H1 (cell line): ENCODE measurements at regions not wholly inside any gene's neighbourhood (a gene's known extent, or its start where the extent isn't known, plus 50 kb on each side); places are given as distances from the start of the nearest gene placed in this dataset.

ENCODE experiments used
- ASH2L ChIP-seq: fragments of 200-600, 300-600 bp; sonication (generic); IDR thresholded peaks from one replicate; pipeline ENCODE4 v1.7.1; 2017; ENCODE audit warnings: low read length
- BACH1 ChIP-seq: IDR thresholded peaks from 2 replicates; pipeline ENCODE4 v1.6.1; 2012; ENCODE audit warnings: low read length, improper control_type of control experiment
- CEBPB ChIP-seq: IDR thresholded peaks from 2 replicates; pipeline ENCODE4 v1.6.1; 2012; ENCODE audit warnings: low read depth, low read length
- CREB1 ChIP-seq: IDR thresholded peaks from 2 replicates; pipeline ENCODE4 v1.6.1; 2012; ENCODE audit warnings: inconsistent platforms
- EZH2 ChIP-seq: fragments of 200-600 bp; sonication (generic); IDR thresholded peaks from 2 replicates; pipeline ENCODE4 v1.7.1; 2012; ENCODE audit warnings: low read depth, mild to moderate bottlenecking, moderate library complexity, low read length, inconsistent platforms; ENCODE audit not compliant: severe bottlenecking
- KDM5A ChIP-seq: fragments of 200-600 bp; IDR thresholded peaks from 2 replicates; pipeline ENCODE4 v1.7.1; 2012; ENCODE audit warnings: mild to moderate bottlenecking, low read length, inconsistent platforms, mixed read lengths
- MAFK ChIP-seq: IDR thresholded peaks from 2 replicates; pipeline ENCODE4 v1.6.1; 2012; ENCODE audit warnings: low read depth, mild to moderate bottlenecking, improper control_type of control experiment, low read length
- PHF8 ChIP-seq: fragments of 200-600 bp; sonication (generic); conservative IDR thresholded peaks from 2 replicates; pipeline ENCODE4 v1.7.1; 2012; ENCODE audit warnings: low read depth, mild to moderate bottlenecking, inconsistent platforms, low read length, moderate library complexity
- POU5F1 ChIP-seq: IDR thresholded peaks from 2 replicates; pipeline ENCODE4 v1.6.1; 2011; ENCODE audit warnings: low read depth, mild to moderate bottlenecking, low read length, moderate library complexity
- RBBP5 ChIP-seq: IDR thresholded peaks from 2 replicates; pipeline ENCODE4 v1.7.1; 2012; ENCODE audit warnings: low read depth, mild to moderate bottlenecking, inconsistent platforms, low read length, moderate library complexity, borderline replicate concordance
- RFX5 ChIP-seq: IDR thresholded peaks from 2 replicates; pipeline ENCODE4 v1.6.1; 2011; ENCODE audit warnings: low read depth, low read length, improper control_type of control experiment, borderline replicate concordance
- SP1 ChIP-seq: IDR thresholded peaks from 2 replicates; pipeline ENCODE4 v1.6.1; 2011; ENCODE audit warnings: low read depth, low read length
- TAF1 ChIP-seq: IDR thresholded peaks from 2 replicates; pipeline ENCODE4 v1.6.1; 2011; ENCODE audit warnings: mild to moderate bottlenecking, low read depth, low read length
- TBP ChIP-seq: IDR thresholded peaks from 2 replicates; pipeline ENCODE4 v1.6.1; 2011; ENCODE audit warnings: low read depth, low read length, improper control_type of control experiment
- ZNF274 ChIP-seq: IDR thresholded peaks from 2 replicates; pipeline ENCODE4 v1.7.0; 2012; ENCODE audit warnings: low read length, borderline replicate concordance; ENCODE audit errors: extremely low read depth
- TF ChIP-seq, protein P1 (sequence below), 3 experiments: IDR thresholded peaks; 1 replicate in 2 of 3; 2 replicates in 1 of 3; pipeline versions ENCODE4 v1.5.1 to v1.6.1; 2011; ENCODE audit warnings: low read length in 3 of 3, mild to moderate bottlenecking in 3 of 3, inconsistent platforms in 2 of 3, low read depth in 1 of 3, moderate library complexity in 1 of 3; ENCODE audit not compliant: insufficient read depth in 1 of 3; ENCODE audit errors: control extremely low read depth in 1 of 3
- TF ChIP-seq, protein P2 (sequence below): IDR thresholded peaks from 2 replicates; pipeline ENCODE4 v1.6.1; 2012; ENCODE audit warnings: inconsistent platforms
- TF ChIP-seq, protein P3 (sequence below): IDR thresholded peaks from 2 replicates; pipeline ENCODE4 v1.6.1; 2012; ENCODE audit warnings: inconsistent platforms

DNA sequence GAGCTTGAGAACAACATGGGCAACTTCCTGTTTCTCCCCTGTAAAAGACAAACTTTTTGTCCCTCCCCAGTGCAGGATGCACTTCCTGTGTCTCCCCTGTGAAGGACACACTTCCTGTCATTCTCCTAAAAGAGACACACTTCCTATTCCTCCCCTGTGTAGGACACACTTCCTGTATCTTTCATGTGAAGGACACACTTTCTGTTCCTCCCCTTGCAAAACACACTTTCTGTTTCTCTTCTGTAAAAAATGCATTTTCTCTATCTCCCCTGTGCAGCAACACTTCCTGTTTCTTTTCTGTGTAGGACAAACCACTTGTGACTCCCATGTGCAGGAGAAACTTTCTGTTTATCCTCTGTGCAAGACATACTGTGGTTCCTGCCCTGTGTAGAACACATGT, 488.6 kb upstream of the USP9Y start (continued):
- TF ChIP-seq CREB1: no peak
- TF ChIP-seq EZH2: no peak
- TF ChIP-seq TBP: no peak
- TF ChIP-seq, protein P1, sequence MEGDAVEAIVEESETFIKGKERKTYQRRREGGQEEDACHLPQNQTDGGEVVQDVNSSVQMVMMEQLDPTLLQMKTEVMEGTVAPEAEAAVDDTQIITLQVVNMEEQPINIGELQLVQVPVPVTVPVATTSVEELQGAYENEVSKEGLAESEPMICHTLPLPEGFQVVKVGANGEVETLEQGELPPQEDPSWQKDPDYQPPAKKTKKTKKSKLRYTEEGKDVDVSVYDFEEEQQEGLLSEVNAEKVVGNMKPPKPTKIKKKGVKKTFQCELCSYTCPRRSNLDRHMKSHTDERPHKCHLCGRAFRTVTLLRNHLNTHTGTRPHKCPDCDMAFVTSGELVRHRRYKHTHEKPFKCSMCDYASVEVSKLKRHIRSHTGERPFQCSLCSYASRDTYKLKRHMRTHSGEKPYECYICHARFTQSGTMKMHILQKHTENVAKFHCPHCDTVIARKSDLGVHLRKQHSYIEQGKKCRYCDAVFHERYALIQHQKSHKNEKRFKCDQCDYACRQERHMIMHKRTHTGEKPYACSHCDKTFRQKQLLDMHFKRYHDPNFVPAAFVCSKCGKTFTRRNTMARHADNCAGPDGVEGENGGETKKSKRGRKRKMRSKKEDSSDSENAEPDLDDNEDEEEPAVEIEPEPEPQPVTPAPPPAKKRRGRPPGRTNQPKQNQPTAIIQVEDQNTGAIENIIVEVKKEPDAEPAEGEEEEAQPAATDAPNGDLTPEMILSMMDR (IDR thresholded peaks at IDR 0.05; ENCODE audit: control extremely low read depth in 1 of 3, insufficient read depth in 1 of 3, low read depth in 1 of 3, low read length in 3 of 3): no peak
- TF ChIP-seq MAFK: no peak
- TF ChIP-seq ZNF274: no peak
- no peak for TF ChIP-seq KDM5A
- no peak for TF ChIP-seq POU5F1
- TF ChIP-seq PHF8: no peak
- no peak for TF ChIP-seq CEBPB
- no peak for TF ChIP-seq RBBP5
- TF ChIP-seq ASH2L: no peak
- TF ChIP-seq, protein P2, sequence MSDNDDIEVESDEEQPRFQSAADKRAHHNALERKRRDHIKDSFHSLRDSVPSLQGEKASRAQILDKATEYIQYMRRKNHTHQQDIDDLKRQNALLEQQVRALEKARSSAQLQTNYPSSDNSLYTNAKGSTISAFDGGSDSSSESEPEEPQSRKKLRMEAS: no peak
- TF ChIP-seq RFX5: no peak
- TF ChIP-seq TAF1: no peak
- TF ChIP-seq, protein P3, sequence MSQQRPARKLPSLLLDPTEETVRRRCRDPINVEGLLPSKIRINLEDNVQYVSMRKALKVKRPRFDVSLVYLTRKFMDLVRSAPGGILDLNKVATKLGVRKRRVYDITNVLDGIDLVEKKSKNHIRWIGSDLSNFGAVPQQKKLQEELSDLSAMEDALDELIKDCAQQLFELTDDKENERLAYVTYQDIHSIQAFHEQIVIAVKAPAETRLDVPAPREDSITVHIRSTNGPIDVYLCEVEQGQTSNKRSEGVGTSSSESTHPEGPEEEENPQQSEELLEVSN: no peak
- no peak for TF ChIP-seq SP1
- no peak for TF ChIP-seq BACH1
